Progenitor cell of endocrine pancreas (in vitro differentiated cells): ENCODE measurements at regions not wholly inside any gene's neighbourhood (a gene's known extent, or its start where the extent isn't known, plus 50 kb on each side); places are given as distances from the start of the nearest gene placed in this dataset.
"Not testable (repeated sequence)": the region's sequence is repeated elsewhere in the genome, so short reads cannot be mapped to it uniquely, and the experiment has no call there.

Experiments
- DNase-seq: peaks from one replicate; pipeline ENCODE4 v3.0.0; 2021; ENCODE audit warnings: low spot score; ENCODE audit not compliant: unreplicated experiment
- H3K27ac Mint-ChIP-seq: 2 replicates; pipeline ENCODE4 v1.8.0; 2021; ENCODE audit warnings: mild to moderate bottlenecking, moderate library complexity, mixed read lengths
- H3K27me3 Mint-ChIP-seq: 2 replicates; pipeline ENCODE4 v1.8.0; 2021; ENCODE audit warnings: mixed read lengths
- H3K36me3 Mint-ChIP-seq: 2 replicates; pipeline ENCODE4 v1.8.0; 2022; ENCODE audit warnings: mixed read lengths; ENCODE audit not compliant: insufficient read depth
- H3K4me1 Mint-ChIP-seq: 2 replicates; pipeline ENCODE4 v1.8.0; 2021; ENCODE audit warnings: low read depth, mixed read lengths
- H3K4me3 Mint-ChIP-seq: 2 replicates; pipeline ENCODE4 v1.8.0; 2021; ENCODE audit warnings: low read depth, mild to moderate bottlenecking, moderate library complexity, mixed read lengths
- H3K9me3 Mint-ChIP-seq: 2 replicates; pipeline ENCODE4 v1.8.0; 2021; ENCODE audit warnings: low read depth, mixed read lengths
- CTCF ChIP-seq: fragments of 200-600 bp; sonication (generic); IDR thresholded peaks from one replicate; pipeline ENCODE4 v1.5.0; 2021; ENCODE audit warnings: antibody characterized with exemption, mild to moderate bottlenecking; ENCODE audit not compliant: unreplicated experiment

GRCh38 chr1:196131691-196132090 lies 476.5 kb downstream of the KCNT2 start:
- H3K27me3 Mint-ChIP-seq: no peaks in the 10 kb centered on the region
- H3K27ac Mint-ChIP-seq: no peak overlapping the region
- no peaks in the 10 kb centered on the region for H3K36me3 Mint-ChIP-seq
- TF ChIP-seq CTCF: no peak
- no peak for DNase-seq
- no peak overlapping the region for H3K4me3 Mint-ChIP-seq
- no peaks in the 10 kb centered on the region for H3K9me3 Mint-ChIP-seq
- no peaks in the 10 kb centered on the region for H3K4me1 Mint-ChIP-seq

- Mint-ChIP-seq H3K9me3 (no peaks in the 10 kb centered on the region), H3K36me3 (no peaks in the 10 kb centered on the region), H3K27ac (no peak overlapping the region), H3K27me3 (no peaks in the 10 kb centered on the region), H3K4me1 (no peaks in the 10 kb centered on the region), H3K4me3 (no peak overlapping the region)
- DNase-seq: no peak
- TF ChIP-seq CTCF: no peak
Measured at GRCh38 chr1:196128835-196129234, 479.4 kb downstream of the KCNT2 start.

- no peaks in the 10 kb centered on the region for H3K9me3 Mint-ChIP-seq
- no peaks in the 10 kb centered on the region for H3K27me3 Mint-ChIP-seq
- no peak overlapping the region for H3K27ac Mint-ChIP-seq
- DNase-seq: no peak
- TF ChIP-seq CTCF: no peak
- no peaks in the 10 kb centered on the region for H3K36me3 Mint-ChIP-seq
- no peak overlapping the region for H3K4me3 Mint-ChIP-seq
- H3K4me1 Mint-ChIP-seq: no peaks in the 10 kb centered on the region
Measured at GRCh38 chr1:196121181-196121580, 487.1 kb downstream of the KCNT2 start.

DNA sequence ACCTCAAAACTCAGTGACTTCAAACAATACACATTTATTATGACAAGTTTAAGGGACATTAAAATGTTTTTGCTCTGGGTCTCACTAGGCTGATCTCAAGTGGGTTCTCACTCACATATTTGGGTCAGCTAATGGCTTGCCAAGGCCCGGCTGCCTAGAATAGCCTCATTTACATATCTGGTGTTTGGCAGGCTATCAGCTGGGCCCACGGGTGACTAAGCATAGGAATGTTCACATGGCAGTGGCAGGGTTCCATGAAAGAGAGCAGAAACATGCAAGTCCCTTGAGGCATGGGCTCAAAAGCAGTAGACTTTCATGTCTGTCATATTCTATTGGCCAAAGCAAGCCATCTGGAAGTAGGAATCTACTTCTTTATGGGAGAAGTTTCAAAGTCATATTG lies 492.6 kb downstream of the KCNT2 start:
- H3K27ac Mint-ChIP-seq: no peak overlapping the region
- no peak for TF ChIP-seq CTCF
- H3K9me3 Mint-ChIP-seq: peaks cover under 1% of the 10 kb centered on the region
- H3K27me3 Mint-ChIP-seq: no peaks in the 10 kb centered on the region
- DNase-seq: no peak
- H3K4me1 Mint-ChIP-seq: no peaks in the 10 kb centered on the region
- H3K4me3 Mint-ChIP-seq: no peak overlapping the region
- H3K36me3 Mint-ChIP-seq: no peaks in the 10 kb centered on the region

DNA sequence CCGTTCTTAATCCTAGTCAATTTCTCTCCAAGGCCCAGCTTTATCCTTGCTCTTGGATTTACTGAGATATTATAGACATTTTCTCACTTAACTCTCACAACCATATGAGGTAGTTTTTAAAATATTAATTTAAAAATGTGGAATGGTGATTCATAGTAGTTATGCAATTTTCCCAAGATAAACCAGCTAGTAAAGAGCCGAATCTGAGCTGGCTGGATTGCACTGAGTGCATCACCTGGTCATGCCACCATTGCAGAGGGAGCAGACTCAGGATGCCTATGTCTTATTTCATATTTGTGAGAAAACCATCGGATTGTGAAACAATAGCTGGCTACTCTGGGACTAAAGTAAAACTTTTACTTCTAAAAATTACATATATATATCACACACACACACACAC lies 494.0 kb downstream of the KCNT2 start:
- Mint-ChIP-seq H3K27me3 (no peaks in the 10 kb centered on the region), H3K27ac (no peak overlapping the region), H3K4me3 (no peak overlapping the region), H3K9me3 (peaks cover 7% of the 10 kb centered on the region), H3K4me1 (no peaks in the 10 kb centered on the region), H3K36me3 (no peaks in the 10 kb centered on the region)
- DNase-seq: no peak
- TF ChIP-seq CTCF: no peak

GRCh38 chr1:196108990-196109389 lies 499.2 kb downstream of the KCNT2 start:
- H3K36me3 Mint-ChIP-seq, H3K27ac Mint-ChIP-seq, H3K9me3 Mint-ChIP-seq, H3K4me1 Mint-ChIP-seq, DNase-seq, H3K4me3 Mint-ChIP-seq, H3K27me3 Mint-ChIP-seq: not testable (repeated sequence)
